ENCODE measurements at regions not wholly inside any gene's neighbourhood (a gene's known extent, or its start where the extent isn't known, plus 50 kb on each side); places are given as distances from the start of the nearest gene placed in this dataset.
A peak's percentile ranks its signal among the peaks of the same experiment; 100 is the strongest.

DNA sequence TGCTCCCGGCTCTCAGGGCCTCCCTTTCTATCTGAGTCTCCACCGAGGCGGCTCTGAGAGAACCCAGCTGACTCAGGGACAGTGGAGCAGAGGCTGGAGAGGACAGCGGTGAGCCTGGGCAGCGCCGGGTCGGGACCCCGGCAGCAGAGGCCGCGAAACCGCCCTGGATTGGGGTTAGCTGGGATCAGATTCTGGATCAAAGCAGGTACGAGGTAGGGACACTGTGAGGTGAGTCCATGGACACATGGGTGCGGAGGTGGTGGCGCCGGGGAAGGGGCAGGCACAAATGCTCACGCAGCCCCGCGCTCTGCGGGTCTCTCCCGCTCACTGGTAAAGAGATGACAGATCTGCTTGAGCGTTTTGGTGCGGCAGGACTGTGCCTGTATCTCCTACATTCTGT, 146.4 kb upstream of the GGTLC1 start:
- H3K4me3 ChIP-seq (replicated peaks; ENCODE audit: low read depth, low read length): no peak overlapping the region
- DNase-seq (ENCODE audit: low read depth): no peak
- TF ChIP-seq, protein P1, sequence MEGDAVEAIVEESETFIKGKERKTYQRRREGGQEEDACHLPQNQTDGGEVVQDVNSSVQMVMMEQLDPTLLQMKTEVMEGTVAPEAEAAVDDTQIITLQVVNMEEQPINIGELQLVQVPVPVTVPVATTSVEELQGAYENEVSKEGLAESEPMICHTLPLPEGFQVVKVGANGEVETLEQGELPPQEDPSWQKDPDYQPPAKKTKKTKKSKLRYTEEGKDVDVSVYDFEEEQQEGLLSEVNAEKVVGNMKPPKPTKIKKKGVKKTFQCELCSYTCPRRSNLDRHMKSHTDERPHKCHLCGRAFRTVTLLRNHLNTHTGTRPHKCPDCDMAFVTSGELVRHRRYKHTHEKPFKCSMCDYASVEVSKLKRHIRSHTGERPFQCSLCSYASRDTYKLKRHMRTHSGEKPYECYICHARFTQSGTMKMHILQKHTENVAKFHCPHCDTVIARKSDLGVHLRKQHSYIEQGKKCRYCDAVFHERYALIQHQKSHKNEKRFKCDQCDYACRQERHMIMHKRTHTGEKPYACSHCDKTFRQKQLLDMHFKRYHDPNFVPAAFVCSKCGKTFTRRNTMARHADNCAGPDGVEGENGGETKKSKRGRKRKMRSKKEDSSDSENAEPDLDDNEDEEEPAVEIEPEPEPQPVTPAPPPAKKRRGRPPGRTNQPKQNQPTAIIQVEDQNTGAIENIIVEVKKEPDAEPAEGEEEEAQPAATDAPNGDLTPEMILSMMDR (IDR thresholded peaks at IDR 0.05; ENCODE audit: low read length, missing control alignments): no peak

DNA sequence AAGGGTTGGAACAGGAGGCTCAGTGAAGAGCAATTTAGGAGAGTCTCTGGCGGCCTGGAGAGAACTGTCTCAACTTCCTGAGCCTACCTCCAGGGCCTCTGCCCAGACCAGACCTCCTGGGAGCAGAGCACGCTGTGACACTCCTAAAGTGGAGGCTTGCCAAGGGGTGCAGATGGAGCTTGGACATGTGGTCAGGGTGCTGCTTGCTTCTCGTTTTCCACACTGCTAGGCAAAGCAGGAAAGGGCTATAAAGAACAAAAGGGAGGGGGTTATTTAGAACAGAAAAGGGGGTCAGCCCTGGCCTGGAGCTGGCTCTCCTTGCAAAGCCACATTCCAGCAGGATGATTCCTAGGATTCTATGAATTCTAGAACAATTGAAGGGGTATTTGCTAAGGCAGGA, 145.7 kb upstream of the GGTLC1 start:
- DNase-seq (ENCODE audit: low read depth): no peak
- no peak overlapping the region for H3K4me3 ChIP-seq (replicated peaks; ENCODE audit: low read depth, low read length)
- TF ChIP-seq, protein P1 (IDR thresholded peaks at IDR 0.05; ENCODE audit: low read length, missing control alignments): no peak

DNA sequence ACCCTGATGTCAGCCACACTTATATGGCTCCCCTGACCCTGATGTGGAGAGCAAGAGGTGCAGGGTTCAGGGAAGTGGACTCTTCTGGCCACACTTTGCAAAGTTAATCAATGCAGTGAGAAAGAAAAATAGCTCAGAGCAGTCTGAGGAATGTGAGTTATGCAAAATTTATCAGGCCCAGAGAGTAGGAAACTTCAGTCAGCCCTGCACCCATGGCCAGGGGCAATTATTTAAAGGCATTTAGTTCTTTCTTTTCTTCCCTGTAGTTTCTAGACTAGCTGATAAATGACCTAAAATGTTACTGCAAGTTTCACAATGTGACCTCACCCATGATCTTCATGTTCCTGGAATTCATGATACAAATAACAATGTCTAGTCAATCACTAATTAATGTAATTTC, 143.7 kb upstream of the GGTLC1 start:
- no peak overlapping the region for H3K4me3 ChIP-seq (replicated peaks; ENCODE audit: low read depth, low read length)
- TF ChIP-seq, protein P1 (IDR thresholded peaks at IDR 0.05; ENCODE audit: low read length, missing control alignments): no peak
- no peak for DNase-seq (ENCODE audit: low read depth)

DNA sequence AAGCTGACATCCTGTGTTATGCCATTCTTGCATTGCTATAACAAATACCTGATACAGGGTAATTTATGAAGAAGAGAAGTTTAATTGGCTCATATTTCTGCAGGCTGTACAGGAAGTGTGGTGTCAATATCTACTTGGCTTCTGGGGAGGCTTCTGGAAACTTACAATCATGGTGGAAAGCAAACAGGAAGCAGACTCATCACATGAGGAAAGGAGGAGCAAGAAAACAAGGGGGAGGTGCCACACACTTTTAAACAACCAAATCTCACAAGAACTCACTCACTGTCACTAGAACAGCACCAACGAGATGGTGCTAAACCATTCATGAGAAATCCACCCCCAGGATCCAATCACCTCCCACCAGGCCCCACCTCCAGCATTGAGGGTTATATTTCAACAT, 143.1 kb upstream of the GGTLC1 start:
- peak; percentile 10 for DNase-seq (ENCODE audit: low read depth)
- TF ChIP-seq, protein P1 (IDR thresholded peaks at IDR 0.05; ENCODE audit: low read length, missing control alignments): no peak
- H3K4me3 ChIP-seq (replicated peaks; ENCODE audit: low read depth, low read length): no peak overlapping the region

DNA sequence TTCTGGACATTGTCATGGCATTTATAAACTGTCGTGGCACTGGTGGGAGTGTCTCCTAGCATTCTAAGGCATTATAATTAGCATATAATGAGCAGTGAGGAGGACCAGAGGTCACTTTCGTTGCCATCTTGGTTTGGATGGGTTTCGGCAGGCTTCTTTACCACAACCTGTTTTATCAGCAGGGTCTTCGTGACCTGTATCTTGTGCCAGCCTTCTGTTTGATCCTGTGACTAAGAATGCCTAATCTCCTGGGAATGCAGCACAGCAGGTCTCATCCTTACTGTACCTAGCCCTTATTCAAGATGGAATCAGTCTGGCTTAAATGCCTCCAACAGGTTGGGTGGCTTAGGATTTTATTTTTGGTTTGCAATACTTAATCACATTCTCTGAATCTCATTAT, 142.7 kb upstream of the GGTLC1 start:
- DNase-seq (ENCODE audit: low read depth): no peak
- TF ChIP-seq, protein P1 (IDR thresholded peaks at IDR 0.05; ENCODE audit: low read length, missing control alignments): no peak
- H3K4me3 ChIP-seq (replicated peaks; ENCODE audit: low read depth, low read length): no peak overlapping the region

DNA sequence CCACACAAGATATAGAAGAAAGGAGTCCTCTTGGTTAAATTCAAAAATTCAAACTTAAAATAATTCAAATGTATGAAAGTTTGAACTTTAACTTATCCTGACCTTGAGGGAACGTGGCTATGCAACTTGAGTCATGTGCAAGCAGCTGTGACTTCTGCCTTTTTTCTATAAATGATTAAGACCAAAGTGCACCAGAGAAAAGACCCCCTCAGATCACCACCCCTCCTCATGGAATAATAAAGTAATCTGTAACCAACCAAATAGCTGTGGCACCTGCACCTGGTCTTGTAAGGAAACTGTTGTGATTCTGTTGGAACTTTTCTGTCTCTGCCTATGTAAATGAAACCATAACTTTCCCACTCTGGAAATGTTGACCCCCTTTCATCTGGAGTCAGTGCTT, 141.1 kb upstream of the GGTLC1 start:
- no peak overlapping the region for H3K4me3 ChIP-seq (replicated peaks; ENCODE audit: low read depth, low read length)
- DNase-seq (ENCODE audit: low read depth): no peak
- TF ChIP-seq, protein P1 (IDR thresholded peaks at IDR 0.05; ENCODE audit: low read length, missing control alignments): no peak

DNA sequence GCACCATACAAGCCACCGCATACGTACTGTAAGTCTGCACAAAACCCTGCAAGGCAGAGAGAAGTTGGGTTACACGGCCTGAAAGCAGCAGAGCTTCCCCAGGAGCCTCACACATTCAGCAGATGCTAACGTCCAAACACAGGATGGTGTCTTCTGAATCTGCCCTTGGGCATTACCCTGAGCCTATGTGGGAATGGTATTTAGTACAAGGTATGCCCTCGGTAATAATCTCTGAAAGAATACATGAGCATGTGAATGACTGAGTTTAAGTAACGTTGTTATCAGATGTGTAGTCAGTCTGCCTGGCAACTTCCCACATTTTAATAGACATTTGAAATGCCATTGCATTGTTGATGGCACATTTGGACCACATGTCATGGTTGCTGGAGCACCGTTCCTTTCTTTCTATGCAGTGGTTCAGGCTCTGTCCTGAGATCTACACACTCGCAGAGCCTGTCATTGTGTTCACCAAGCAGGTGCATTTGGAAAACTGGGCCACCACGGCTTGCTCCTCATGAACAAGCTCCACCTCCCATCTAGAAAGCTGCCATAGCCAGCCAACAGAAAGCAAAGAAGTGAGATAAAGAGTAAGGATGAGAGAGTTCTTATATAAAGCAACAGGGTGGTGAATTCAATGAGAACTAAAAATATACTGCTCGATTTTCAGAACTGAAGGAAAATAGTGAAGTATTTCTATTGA, 136.5 kb upstream of the GGTLC1 start:
- no peak for DNase-seq (ENCODE audit: low read depth)
- no peak overlapping the region for H3K4me3 ChIP-seq (replicated peaks; ENCODE audit: low read depth, low read length)
- TF ChIP-seq, protein P1 (IDR thresholded peaks at IDR 0.05; ENCODE audit: low read length, missing control alignments): no peak

Measured in fibroblast of pulmonary artery (primary cell).